CD14-positive monocyte (primary cell): ENCODE measurements at regions not wholly inside any gene's neighbourhood (a gene's known extent, or its start where the extent isn't known, plus 50 kb on each side); places are given as distances from the start of the nearest gene placed in this dataset.

Experiments
- DNase-seq, 3 donors: peaks; one replicate each; pipeline ENCODE4 v3.0.0-alpha.2; 2011 to 2022
- H2AFZ ChIP-seq: 2 replicates; pipeline ENCODE4 v1.6.0; 2012; ENCODE audit warnings: mild to moderate bottlenecking, low read depth, low read length, inconsistent platforms; ENCODE audit not compliant: insufficient read depth, poor library complexity, severe bottlenecking
- H3K27ac ChIP-seq, 2 donors: 1 replicate in 1 of 2; 2 replicates in 1 of 2; pipeline ENCODE4 v1.5.1; 2012 to 2013; ENCODE audit warnings: low read length in 2 of 2, control low read depth in 1 of 2, inconsistent platforms in 1 of 2, low read depth in 1 of 2, mild to moderate bottlenecking in 1 of 2
- H3K27me3 ChIP-seq, 2 donors: one replicate each; pipeline versions ENCODE4 v1.6.0 to v1.6.1; 2011 to 2013; ENCODE audit warnings: low read length in 2 of 2; ENCODE audit not compliant: control insufficient read depth in 2 of 2, insufficient read depth in 2 of 2
- H3K36me3 ChIP-seq, 2 donors: replicated peaks in 1 of 2; 1 replicate in 1 of 2; 2 replicates in 1 of 2; pipeline versions ENCODE4 v1.5.1 to v1.6.1; 2012 to 2013; ENCODE audit warnings: low read length in 2 of 2, control low read depth in 1 of 2, inconsistent platforms in 1 of 2, mild to moderate bottlenecking in 1 of 2; ENCODE audit not compliant: insufficient read depth in 2 of 2, control insufficient read depth in 1 of 2
- H3K4me1 ChIP-seq, 2 donors: 1 replicate in 1 of 2; 2 replicates in 1 of 2; pipeline versions ENCODE4 v1.5.1 to v1.6.1; 2012 to 2013; ENCODE audit warnings: low read length in 2 of 2, control low read depth in 1 of 2, inconsistent platforms in 1 of 2, mild to moderate bottlenecking in 1 of 2, moderate library complexity in 1 of 2; ENCODE audit not compliant: insufficient read depth in 2 of 2, control insufficient read depth in 1 of 2
- H3K4me2 ChIP-seq: replicated peaks from 2 replicates; pipeline ENCODE3; 2012; ENCODE audit warnings: low read length, moderate library complexity, mild to moderate bottlenecking; ENCODE audit not compliant: poor library complexity, severe bottlenecking; ENCODE audit errors: extremely low read depth
- H3K4me3 ChIP-seq, 3 experiments: fragments of 200-600 bp in 1 of 3; sonication (generic) in 1 of 3; replicated peaks in 1 of 3; 1 replicate in 2 of 3; 2 replicates in 1 of 3; pipeline ENCODE4 v1.5.1; 2011 to 2013; ENCODE audit warnings: low read length in 3 of 3, mild to moderate bottlenecking in 3 of 3, control low read depth in 2 of 3, low read depth in 2 of 3, inconsistent platforms in 1 of 3, moderate library complexity in 1 of 3
- H3K79me2 ChIP-seq: 2 replicates; pipeline ENCODE4 v1.6.0; 2012; ENCODE audit warnings: mild to moderate bottlenecking, control low read depth, inconsistent platforms, low read length, moderate library complexity; ENCODE audit not compliant: insufficient read depth
- H3K9ac ChIP-seq: 2 replicates; pipeline ENCODE4 v1.6.0; 2017; ENCODE audit warnings: low read length, mild to moderate bottlenecking; ENCODE audit not compliant: insufficient read depth, poor library complexity, severe bottlenecking
- H3K9me3 ChIP-seq, 2 donors: replicated peaks in 1 of 2; 1 replicate in 1 of 2; 2 replicates in 1 of 2; pipeline versions ENCODE4 v1.5.1 to v1.6.1; 2012 to 2013; ENCODE audit warnings: low read length in 2 of 2, control low read depth in 1 of 2; ENCODE audit not compliant: control insufficient read depth in 1 of 2, insufficient read depth in 1 of 2
- H4K20me1 ChIP-seq: 2 replicates; pipeline ENCODE4 v1.6.0; 2012; ENCODE audit warnings: mild to moderate bottlenecking, low read length, control low read depth, moderate library complexity; ENCODE audit not compliant: insufficient read depth
- H3K27ac Mint-ChIP-seq, 7 donors: one replicate each; pipeline ENCODE4 v1.8.0; 2020; ENCODE audit warnings: mild to moderate bottlenecking in 7 of 7, mixed read lengths in 7 of 7, moderate library complexity in 6 of 7, inconsistent platforms in 2 of 7
- H3K27me3 Mint-ChIP-seq, 3 donors: one replicate each; pipeline ENCODE4 v1.8.0; 2021 to 2022; ENCODE audit warnings: low read depth in 3 of 3, mild to moderate bottlenecking in 3 of 3, mixed read lengths in 3 of 3, moderate library complexity in 3 of 3, inconsistent platforms in 1 of 3
- H3K36me3 Mint-ChIP-seq, 2 donors: one replicate each; pipeline ENCODE4 v1.8.0; 2020; ENCODE audit warnings: mixed read lengths in 2 of 2, inconsistent platforms in 1 of 2, mild to moderate bottlenecking in 1 of 2
- H3K4me1 Mint-ChIP-seq: one replicate; pipeline ENCODE4 v1.8.0; 2020; ENCODE audit warnings: mild to moderate bottlenecking, mixed read lengths
- H3K4me3 Mint-ChIP-seq, 2 donors: one replicate each; pipeline ENCODE4 v1.8.0; 2020; ENCODE audit warnings: mild to moderate bottlenecking in 2 of 2, mixed read lengths in 2 of 2, moderate library complexity in 1 of 2
- H3K9me3 Mint-ChIP-seq, 7 donors: one replicate each; pipeline ENCODE4 v1.8.0; 2020 to 2022; ENCODE audit warnings: mixed read lengths in 7 of 7, mild to moderate bottlenecking in 6 of 7, moderate library complexity in 6 of 7, inconsistent platforms in 2 of 7
- CTCF ChIP-seq: fragments of 200-600 bp; IDR thresholded peaks from one replicate; pipeline ENCODE4 v1.8.0; 2022; ENCODE audit warnings: antibody characterized with exemption, mild to moderate bottlenecking
- WGBS: methylation state at CpG from one replicate; pipeline ENCODE4 v1.1.5; 2013; ENCODE audit warnings: missing lambda C conversion rate; ENCODE audit not compliant: insufficient coverage; 5-methylcytosine and 5-hydroxymethylcytosine counted together
- intact Hi-C, 2 donors: fragments of 100-400 bp; cut with micrococcal nuclease; formaldehyde crosslinking; loops; one replicate each; pipeline versions ENCODE4 v1.15.0 to v1.15.1; 2023

GRCh38 chr16:51310159-51310558, 159.1 kb upstream of the SALL1 start:
- H3K27me3 ChIP-seq = no peaks in the 10 kb centered on the region
- H3K9ac ChIP-seq = no peak overlapping the region
- intact Hi-C loops = no loop called here
- no peaks in the 10 kb centered on the region for H3K9me3 ChIP-seq
- H3K27ac ChIP-seq = no peak overlapping the region
- peaks cover 0 to 4% (median 2%) of the 10 kb centered on the region in 3 donors for H3K27me3 Mint-ChIP-seq
- no peak overlapping the region for H2AFZ ChIP-seq
- H3K79me2 ChIP-seq = no peaks in the 10 kb centered on the region
- H3K4me1 ChIP-seq = no peaks in the 10 kb centered on the region
- H4K20me1 ChIP-seq = no peaks in the 10 kb centered on the region
- no peak overlapping the region for H3K4me3 ChIP-seq
- H3K4me3 Mint-ChIP-seq = no peak overlapping the region
- DNase-seq = no peak
- H3K36me3 ChIP-seq = no peaks in the 10 kb centered on the region
- no peak overlapping the region for H3K4me2 ChIP-seq
- peaks cover 0 to 6% (median 0%) of the 10 kb centered on the region in 7 donors for H3K9me3 Mint-ChIP-seq
- no peak for TF ChIP-seq CTCF
- no peaks in the 10 kb centered on the region for H3K36me3 Mint-ChIP-seq
- H3K4me1 Mint-ChIP-seq = no peaks in the 10 kb centered on the region
- H3K27ac Mint-ChIP-seq = no peak overlapping the region

DNA sequence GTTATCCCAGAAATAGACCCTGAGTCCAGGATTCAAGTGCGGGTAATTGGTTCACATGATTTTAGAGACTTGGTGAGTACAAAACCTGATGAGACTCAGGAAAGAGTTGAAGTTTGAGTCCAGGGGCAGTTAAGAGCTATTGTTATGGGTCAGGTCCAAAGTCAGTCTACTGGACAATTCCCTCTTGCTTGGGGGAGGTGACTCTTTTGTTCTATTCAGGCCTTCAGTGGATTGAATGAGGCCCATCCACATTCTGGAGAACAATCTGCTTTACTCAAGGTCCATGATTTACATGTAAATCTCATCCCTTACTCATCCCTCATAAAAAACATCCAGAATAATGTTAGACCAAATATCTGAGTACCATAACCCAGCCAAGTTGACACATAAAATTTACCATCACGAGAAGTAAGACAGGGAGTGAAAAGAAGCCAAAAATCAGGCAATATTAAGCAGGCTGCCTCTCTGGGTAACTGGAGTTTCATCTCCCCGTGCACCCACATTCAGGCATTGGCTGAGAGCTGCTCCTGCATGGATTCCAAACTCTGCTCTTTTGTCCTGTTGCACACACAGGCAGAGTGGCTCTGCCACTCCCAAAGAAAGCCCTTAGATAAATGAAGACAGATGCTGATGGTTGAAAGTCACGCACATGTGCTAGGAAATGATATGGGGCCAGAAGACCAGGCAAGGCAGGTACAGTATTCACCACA, 156.0 kb upstream of the SALL1 start:
- H3K27me3 ChIP-seq = no peaks in the 10 kb centered on the region
- no peaks in the 10 kb centered on the region for H3K4me1 ChIP-seq
- intact Hi-C loops = no loop called here
- no peak overlapping the region for H3K4me3 ChIP-seq
- H3K9me3 ChIP-seq = no peaks in the 10 kb centered on the region
- H3K27me3 Mint-ChIP-seq = peaks cover 0 to 3% (median 2%) of the 10 kb centered on the region in 3 donors
- DNase-seq = no peak
- H3K4me1 Mint-ChIP-seq = no peaks in the 10 kb centered on the region
- no peak overlapping the region for H3K9ac ChIP-seq
- no peak overlapping the region for H3K27ac Mint-ChIP-seq
- H3K36me3 Mint-ChIP-seq = no peaks in the 10 kb centered on the region
- H3K27ac ChIP-seq = no peak overlapping the region
- H3K4me3 Mint-ChIP-seq = no peak overlapping the region
- no peaks in the 10 kb centered on the region for H4K20me1 ChIP-seq
- H3K79me2 ChIP-seq = no peaks in the 10 kb centered on the region
- no peak overlapping the region for H2AFZ ChIP-seq
- 100% methylated on average over 1 of the region's 4 CpGs for WGBS
- H3K9me3 Mint-ChIP-seq = peaks cover 0 to 5% (median 0%) of the 10 kb centered on the region in 7 donors
- no peaks in the 10 kb centered on the region for H3K36me3 ChIP-seq
- no peak for TF ChIP-seq CTCF
- H3K4me2 ChIP-seq = no peak overlapping the region
